Activated T-cell treated with anti-CD3 and anti-CD28 coated beads for 48 hours (primary cell): ENCODE measurements at regions not wholly inside any gene's neighbourhood (a gene's known extent, or its start where the extent isn't known, plus 50 kb on each side); places are given as distances from the start of the nearest gene placed in this dataset.
"Not testable (repeated sequence)": the region's sequence is repeated elsewhere in the genome, so short reads cannot be mapped to it uniquely, and the experiment has no call there.

Source experiments
- DNase-seq: peaks from one replicate; pipeline ENCODE4 v3.0.0-alpha.2; 2020; ENCODE audit warnings: low read depth

GRCh38 chr5:86671536-86671935 is 53.8 kb downstream of the COX7C start:
- no peak for DNase-seq

GRCh38 chr5:86674069-86674468 is 56.3 kb downstream of the COX7C start:
- no peak for DNase-seq

GRCh38 chr5:86675311-86675710 is 57.6 kb downstream of the COX7C start:
- no peak for DNase-seq

- no peak for DNase-seq
Observed at GRCh38 chr5:86679529-86679928, 61.8 kb downstream of the COX7C start.

- no peak for DNase-seq
Observed at GRCh38 chr5:86679949-86680348, 62.2 kb downstream of the COX7C start.

GRCh38 chr5:86684222-86684621 is 66.5 kb downstream of the COX7C start:
- no peak for DNase-seq

GRCh38 chr5:86686046-86686445 is 68.3 kb downstream of the COX7C start:
- DNase-seq = no peak

- no peak for DNase-seq
Observed at GRCh38 chr5:86688406-86688805, 70.7 kb downstream of the COX7C start.

GRCh38 chr5:86689103-86689729 is 71.5 kb downstream of the COX7C start:
- DNase-seq = no peak

- DNase-seq = no peak
Observed at GRCh38 chr5:86709157-86709881, 91.6 kb downstream of the COX7C start.

GRCh38 chr5:86716121-86716520 is 98.4 kb downstream of the COX7C start:
- no peak for DNase-seq

- DNase-seq = not testable (repeated sequence)
Observed at GRCh38 chr5:86731319-86732117, 113.8 kb downstream of the COX7C start.

GRCh38 chr5:86735370-86735769 is 117.6 kb downstream of the COX7C start:
- no peak for DNase-seq

GRCh38 chr5:86737579-86737978 is 119.8 kb downstream of the COX7C start:
- no peak for DNase-seq

GRCh38 chr5:86748538-86749105 is 130.9 kb downstream of the COX7C start:
- DNase-seq = no peak

GRCh38 chr5:86749841-86750240 is 132.1 kb downstream of the COX7C start:
- DNase-seq = no peak

- no peak for DNase-seq
Observed at GRCh38 chr5:86756839-86757238, 139.1 kb downstream of the COX7C start.

- DNase-seq = no peak
Observed at GRCh38 chr5:86757824-86758223, 140.1 kb downstream of the COX7C start.

- DNase-seq = no peak
Observed at GRCh38 chr5:86760661-86761060, 142.9 kb downstream of the COX7C start.

- DNase-seq = no peak
Observed at GRCh38 chr5:86763929-86764328, 146.2 kb downstream of the COX7C start.

- no peak for DNase-seq
Observed at GRCh38 chr5:86765778-86766502, 148.2 kb downstream of the COX7C start.

- no peak for DNase-seq
Observed at GRCh38 chr5:86768699-86769202, 151.0 kb downstream of the COX7C start.
